ENCODE measurements at regions not wholly inside any gene's neighbourhood (a gene's known extent, or its start where the extent isn't known, plus 50 kb on each side); places are given as distances from the start of the nearest gene placed in this dataset.

- WGBS, 3 donors: 7 to 20% (median 17%) methylated on average over 4 of the region's 4 CpGs
- Histone ChIP-seq H3K4me3 (ENCODE audit: low read depth in 1 of 3, low read length in 3 of 3) (no peak overlapping the region), H3K9me3 (ENCODE audit: control insufficient read depth in 2 of 2, insufficient read depth in 1 of 2, low read depth in 1 of 2, low read length in 1 of 2) (no peaks in the 10 kb centered on the region), H3K27me3 (ENCODE audit: control insufficient read depth in 3 of 3, insufficient read depth in 3 of 3, low read length in 3 of 3) (no peaks in the 10 kb centered on the region), H3K36me3 (ENCODE audit: control insufficient read depth in 3 of 3, insufficient read depth in 2 of 3, low read depth in 1 of 3, low read length in 3 of 3) (no peaks in the 10 kb centered on the region), H3K27ac (ENCODE audit: low read depth in 1 of 3, low read length in 2 of 3) (no peak overlapping the region), H3K4me1 (ENCODE audit: control insufficient read depth in 3 of 3, insufficient read depth in 2 of 3, low read depth in 1 of 3, low read length in 2 of 3) (no peaks in the 10 kb centered on the region)
- FAIRE-seq (no peak), DNase-seq (no peak)
Observed at GRCh38 chr9:73515216-73515615, 363.6 kb downstream of the ANXA1 start.

DNA sequence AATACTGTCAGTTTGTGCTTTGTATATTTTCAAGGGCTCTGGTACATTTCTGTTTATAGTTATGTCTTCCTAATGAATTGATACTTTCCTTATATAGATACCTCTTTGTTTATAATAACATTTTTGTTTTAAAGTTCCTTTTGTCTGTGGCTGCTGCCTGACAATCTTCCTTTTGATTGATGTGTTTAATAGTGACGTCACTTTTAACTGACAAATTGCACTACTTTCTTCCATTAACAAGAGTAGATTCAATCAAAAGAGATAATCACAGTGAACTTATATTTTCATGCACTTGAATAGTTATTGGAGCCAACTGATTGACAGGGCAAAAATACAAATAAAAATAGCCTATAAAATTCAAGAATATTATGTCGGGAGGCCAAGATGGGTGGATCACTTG lies 371.7 kb downstream of the ANXA1 start:
- no peaks in the 10 kb centered on the region for H3K9me3 ChIP-seq (ENCODE audit: control insufficient read depth in 2 of 2, insufficient read depth in 1 of 2, low read depth in 1 of 2, low read length in 1 of 2)
- no peak overlapping the region for H3K4me3 ChIP-seq (ENCODE audit: low read depth in 1 of 3, low read length in 3 of 3)
- 70 to 89% (median 81%) methylated on average over 2 of the region's 2 CpGs for WGBS, 3 donors
- FAIRE-seq: no peak
- no peaks in the 10 kb centered on the region for H3K36me3 ChIP-seq (ENCODE audit: control insufficient read depth in 3 of 3, insufficient read depth in 2 of 3, low read depth in 1 of 3, low read length in 3 of 3)
- H3K4me1 ChIP-seq (ENCODE audit: control insufficient read depth in 3 of 3, insufficient read depth in 2 of 3, low read depth in 1 of 3, low read length in 2 of 3): no peaks in the 10 kb centered on the region
- no peaks in the 10 kb centered on the region for H3K27me3 ChIP-seq (ENCODE audit: control insufficient read depth in 3 of 3, insufficient read depth in 3 of 3, low read length in 3 of 3)
- DNase-seq: no peak
- no peak overlapping the region for H3K27ac ChIP-seq (ENCODE audit: low read depth in 1 of 3, low read length in 2 of 3)

- Histone ChIP-seq H3K27ac (ENCODE audit: low read depth in 1 of 3, low read length in 2 of 3) (no peak overlapping the region), H3K4me1 (ENCODE audit: control insufficient read depth in 3 of 3, insufficient read depth in 2 of 3, low read depth in 1 of 3, low read length in 2 of 3) (no peaks in the 10 kb centered on the region), H3K9me3 (ENCODE audit: control insufficient read depth in 2 of 2, insufficient read depth in 1 of 2, low read depth in 1 of 2, low read length in 1 of 2) (no peaks in the 10 kb centered on the region), H3K36me3 (ENCODE audit: control insufficient read depth in 3 of 3, insufficient read depth in 2 of 3, low read depth in 1 of 3, low read length in 3 of 3) (no peaks in the 10 kb centered on the region), H3K4me3 (ENCODE audit: low read depth in 1 of 3, low read length in 3 of 3) (no peak overlapping the region), H3K27me3 (ENCODE audit: control insufficient read depth in 3 of 3, insufficient read depth in 3 of 3, low read length in 3 of 3) (no peaks in the 10 kb centered on the region)
- FAIRE-seq (no peak), DNase-seq (no peak)
- WGBS, 3 donors: 87 to 94% (median 92%) methylated on average over 1 of the region's 1 CpG
Observed at GRCh38 chr9:73525350-73525749, 373.7 kb downstream of the ANXA1 start.

DNA sequence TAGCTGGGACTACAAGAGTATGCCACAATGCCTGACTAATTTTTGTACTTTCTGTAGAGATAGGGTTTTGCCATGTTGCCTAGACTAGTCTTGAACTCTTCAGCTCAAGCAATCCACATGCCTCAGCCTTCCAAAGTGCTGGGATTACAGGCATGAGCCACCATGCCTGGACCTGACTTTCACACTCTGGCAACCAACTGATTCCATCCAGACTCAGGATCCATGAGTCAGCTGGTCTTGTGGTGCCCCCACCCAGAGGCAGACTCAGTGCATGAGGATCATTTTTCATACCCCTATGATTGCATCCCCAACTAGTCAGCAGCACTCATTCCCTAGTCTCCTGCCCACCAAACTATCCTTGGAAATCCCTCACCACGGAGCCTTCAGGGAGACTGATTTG lies 375.9 kb downstream of the ANXA1 start:
- Histone ChIP-seq H3K36me3 (ENCODE audit: control insufficient read depth in 3 of 3, insufficient read depth in 2 of 3, low read depth in 1 of 3, low read length in 3 of 3) (no peaks in the 10 kb centered on the region), H3K4me3 (ENCODE audit: low read depth in 1 of 3, low read length in 3 of 3) (no peak overlapping the region), H3K9me3 (ENCODE audit: control insufficient read depth in 2 of 2, insufficient read depth in 1 of 2, low read depth in 1 of 2, low read length in 1 of 2) (no peaks in the 10 kb centered on the region), H3K4me1 (ENCODE audit: control insufficient read depth in 3 of 3, insufficient read depth in 2 of 3, low read depth in 1 of 3, low read length in 2 of 3) (no peaks in the 10 kb centered on the region), H3K27me3 (ENCODE audit: control insufficient read depth in 3 of 3, insufficient read depth in 3 of 3, low read length in 3 of 3) (no peaks in the 10 kb centered on the region), H3K27ac (ENCODE audit: low read depth in 1 of 3, low read length in 2 of 3) (no peak overlapping the region)
- DNase-seq (no peak), FAIRE-seq (no peak)
- WGBS, 3 donors: 63 to 70% (median 70%) methylated on average over 1 of the region's 1 CpG

GRCh38 chr9:73528926-73529325 lies 377.3 kb downstream of the ANXA1 start:
- 69 to 82% (median 75%) methylated on average over 4 of the region's 4 CpGs for WGBS, 3 donors
- FAIRE-seq: no peak
- Histone ChIP-seq H3K4me1 (ENCODE audit: control insufficient read depth in 3 of 3, insufficient read depth in 2 of 3, low read depth in 1 of 3, low read length in 2 of 3) (no peaks in the 10 kb centered on the region), H3K36me3 (ENCODE audit: control insufficient read depth in 3 of 3, insufficient read depth in 2 of 3, low read depth in 1 of 3, low read length in 3 of 3) (no peaks in the 10 kb centered on the region), H3K27ac (ENCODE audit: low read depth in 1 of 3, low read length in 2 of 3) (no peak overlapping the region), H3K27me3 (ENCODE audit: control insufficient read depth in 3 of 3, insufficient read depth in 3 of 3, low read length in 3 of 3) (no peaks in the 10 kb centered on the region), H3K9me3 (ENCODE audit: control insufficient read depth in 2 of 2, insufficient read depth in 1 of 2, low read depth in 1 of 2, low read length in 1 of 2) (no peaks in the 10 kb centered on the region), H3K4me3 (ENCODE audit: low read depth in 1 of 3, low read length in 3 of 3) (no peak overlapping the region)
- no peak for DNase-seq

DNA sequence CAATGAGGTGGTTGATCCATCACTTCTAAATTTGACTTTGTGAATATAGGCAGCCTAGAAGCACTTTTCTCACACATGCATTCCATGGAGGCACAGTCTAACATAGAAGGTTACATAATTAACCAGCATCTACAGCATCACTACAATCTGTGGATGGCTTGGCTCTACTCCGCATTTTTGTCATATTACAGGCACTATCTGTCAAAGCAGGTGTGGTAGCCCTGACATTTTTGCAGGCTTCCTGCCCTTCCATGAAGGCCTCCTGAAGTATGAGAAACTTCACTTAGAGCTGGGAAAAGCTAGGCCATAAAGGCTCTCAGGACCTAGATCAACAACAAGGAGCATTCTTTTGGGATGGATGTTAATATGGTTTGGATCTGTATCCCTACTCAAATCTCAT lies 378.0 kb downstream of the ANXA1 start:
- H3K4me3 ChIP-seq (ENCODE audit: low read depth in 1 of 3, low read length in 3 of 3): no peak overlapping the region
- no peaks in the 10 kb centered on the region for H3K4me1 ChIP-seq (ENCODE audit: control insufficient read depth in 3 of 3, insufficient read depth in 2 of 3, low read depth in 1 of 3, low read length in 2 of 3)
- H3K27me3 ChIP-seq (ENCODE audit: control insufficient read depth in 3 of 3, insufficient read depth in 3 of 3, low read length in 3 of 3): no peaks in the 10 kb centered on the region
- DNase-seq: no peak
- 93 to 100% (median 96%) methylated on average over 1 of the region's 1 CpG for WGBS, 3 donors
- H3K36me3 ChIP-seq (ENCODE audit: control insufficient read depth in 3 of 3, insufficient read depth in 2 of 3, low read depth in 1 of 3, low read length in 3 of 3): no peaks in the 10 kb centered on the region
- H3K27ac ChIP-seq (ENCODE audit: low read depth in 1 of 3, low read length in 2 of 3): no peak overlapping the region
- no peaks in the 10 kb centered on the region for H3K9me3 ChIP-seq (ENCODE audit: control insufficient read depth in 2 of 2, insufficient read depth in 1 of 2, low read depth in 1 of 2, low read length in 1 of 2)
- FAIRE-seq: no peak

- no peaks in the 10 kb centered on the region for H3K4me1 ChIP-seq (ENCODE audit: control insufficient read depth in 3 of 3, insufficient read depth in 2 of 3, low read depth in 1 of 3, low read length in 2 of 3)
- no peak overlapping the region for H3K27ac ChIP-seq (ENCODE audit: low read depth in 1 of 3, low read length in 2 of 3)
- H3K4me3 ChIP-seq (ENCODE audit: low read depth in 1 of 3, low read length in 3 of 3): no peak overlapping the region
- DNase-seq (no peak), FAIRE-seq (no peak)
- no peaks in the 10 kb centered on the region for H3K9me3 ChIP-seq (ENCODE audit: control insufficient read depth in 2 of 2, insufficient read depth in 1 of 2, low read depth in 1 of 2, low read length in 1 of 2)
- no peaks in the 10 kb centered on the region for H3K27me3 ChIP-seq (ENCODE audit: control insufficient read depth in 3 of 3, insufficient read depth in 3 of 3, low read length in 3 of 3)
- 82 to 83% (median 82%) methylated on average over 5 of the region's 5 CpGs for WGBS, 3 donors
- H3K36me3 ChIP-seq (ENCODE audit: control insufficient read depth in 3 of 3, insufficient read depth in 2 of 3, low read depth in 1 of 3, low read length in 3 of 3): no peaks in the 10 kb centered on the region
Observed at GRCh38 chr9:73531051-73531532, 379.4 kb downstream of the ANXA1 start.

DNA sequence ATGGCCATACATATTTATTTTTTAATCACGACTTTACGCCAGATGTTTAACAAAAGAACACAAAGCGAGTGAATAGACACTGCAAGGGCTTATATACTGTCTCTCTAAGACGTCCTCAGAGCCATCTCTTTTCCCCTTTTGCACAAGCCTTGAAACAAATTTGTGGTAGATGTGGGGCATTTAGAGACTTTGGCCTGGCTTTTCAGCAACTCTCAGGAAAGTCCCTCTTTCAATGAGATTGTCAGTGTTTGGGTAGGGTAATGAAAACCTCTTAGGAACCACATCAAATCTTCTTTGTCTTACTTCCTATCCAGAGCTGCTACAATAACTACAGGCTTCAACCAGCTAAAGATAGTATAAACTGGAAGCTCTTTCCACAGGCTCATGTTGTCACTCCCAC lies 380.0 kb downstream of the ANXA1 start:
- no peaks in the 10 kb centered on the region for H3K36me3 ChIP-seq (ENCODE audit: control insufficient read depth in 3 of 3, insufficient read depth in 2 of 3, low read depth in 1 of 3, low read length in 3 of 3)
- WGBS, 3 donors: 46 to 55% (median 46%) methylated on average over 4 of the region's 4 CpGs
- H3K4me3 ChIP-seq (ENCODE audit: low read depth in 1 of 3, low read length in 3 of 3): no peak overlapping the region
- no peaks in the 10 kb centered on the region for H3K4me1 ChIP-seq (ENCODE audit: control insufficient read depth in 3 of 3, insufficient read depth in 2 of 3, low read depth in 1 of 3, low read length in 2 of 3)
- no peak for DNase-seq
- FAIRE-seq: no peak
- H3K27me3 ChIP-seq (ENCODE audit: control insufficient read depth in 3 of 3, insufficient read depth in 3 of 3, low read length in 3 of 3): no peaks in the 10 kb centered on the region
- no peak overlapping the region for H3K27ac ChIP-seq (ENCODE audit: low read depth in 1 of 3, low read length in 2 of 3)
- no peaks in the 10 kb centered on the region for H3K9me3 ChIP-seq (ENCODE audit: control insufficient read depth in 2 of 2, insufficient read depth in 1 of 2, low read depth in 1 of 2, low read length in 1 of 2)

DNA sequence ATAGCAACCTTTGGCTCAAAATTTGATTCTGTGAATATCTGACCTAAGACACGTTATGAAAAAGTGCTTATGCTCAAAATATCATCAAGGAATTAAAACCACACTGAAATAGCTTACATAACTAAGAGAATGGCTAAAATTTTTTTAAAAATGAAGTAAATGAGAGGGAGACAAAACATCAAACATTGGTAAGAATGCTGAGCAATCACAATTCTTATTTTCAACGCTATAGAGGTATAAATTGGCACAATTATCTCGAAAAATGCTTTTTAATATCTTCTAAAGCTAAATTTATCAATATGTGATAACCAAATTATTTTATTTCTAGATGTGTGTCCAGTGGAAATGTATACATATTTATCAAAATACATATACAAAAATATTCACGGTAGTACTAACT lies 381.3 kb downstream of the ANXA1 start:
- Histone ChIP-seq H3K27ac (ENCODE audit: low read depth in 1 of 3, low read length in 2 of 3) (no peak overlapping the region), H3K9me3 (ENCODE audit: control insufficient read depth in 2 of 2, insufficient read depth in 1 of 2, low read depth in 1 of 2, low read length in 1 of 2) (no peaks in the 10 kb centered on the region), H3K4me3 (ENCODE audit: low read depth in 1 of 3, low read length in 3 of 3) (no peak overlapping the region), H3K27me3 (ENCODE audit: control insufficient read depth in 3 of 3, insufficient read depth in 3 of 3, low read length in 3 of 3) (no peaks in the 10 kb centered on the region), H3K4me1 (ENCODE audit: control insufficient read depth in 3 of 3, insufficient read depth in 2 of 3, low read depth in 1 of 3, low read length in 2 of 3) (no peaks in the 10 kb centered on the region), H3K36me3 (ENCODE audit: control insufficient read depth in 3 of 3, insufficient read depth in 2 of 3, low read depth in 1 of 3, low read length in 3 of 3) (no peaks in the 10 kb centered on the region)
- DNase-seq (no peak), FAIRE-seq (no peak)
- 34 to 68% (median 46%) methylated on average over 4 of the region's 4 CpGs for WGBS, 3 donors
